ENCODE measurements at regions not wholly inside any gene's neighbourhood (a gene's known extent, or its start where the extent isn't known, plus 50 kb on each side); places are given as distances from the start of the nearest gene placed in this dataset.

DNA sequence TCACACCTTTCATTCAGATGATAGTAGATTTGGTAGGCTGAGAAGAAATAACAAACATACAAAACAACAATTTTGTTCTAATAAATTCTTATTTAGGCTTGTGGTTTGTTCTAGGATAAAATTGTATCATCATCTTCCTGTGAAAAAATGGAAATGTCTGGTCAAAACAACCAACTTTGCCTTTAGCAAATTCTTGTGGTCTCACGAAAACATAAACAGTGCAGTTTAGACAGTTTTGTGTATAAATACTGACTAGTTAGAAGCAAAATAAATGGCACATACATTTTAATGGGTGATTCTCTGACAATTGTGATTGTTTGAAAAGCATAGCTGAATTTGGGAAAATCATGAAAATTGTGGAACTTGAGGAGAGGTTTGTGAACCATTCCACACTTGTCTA is 180.1 kb downstream of the TDRD15 start:
- TF ChIP-seq, protein P1, sequence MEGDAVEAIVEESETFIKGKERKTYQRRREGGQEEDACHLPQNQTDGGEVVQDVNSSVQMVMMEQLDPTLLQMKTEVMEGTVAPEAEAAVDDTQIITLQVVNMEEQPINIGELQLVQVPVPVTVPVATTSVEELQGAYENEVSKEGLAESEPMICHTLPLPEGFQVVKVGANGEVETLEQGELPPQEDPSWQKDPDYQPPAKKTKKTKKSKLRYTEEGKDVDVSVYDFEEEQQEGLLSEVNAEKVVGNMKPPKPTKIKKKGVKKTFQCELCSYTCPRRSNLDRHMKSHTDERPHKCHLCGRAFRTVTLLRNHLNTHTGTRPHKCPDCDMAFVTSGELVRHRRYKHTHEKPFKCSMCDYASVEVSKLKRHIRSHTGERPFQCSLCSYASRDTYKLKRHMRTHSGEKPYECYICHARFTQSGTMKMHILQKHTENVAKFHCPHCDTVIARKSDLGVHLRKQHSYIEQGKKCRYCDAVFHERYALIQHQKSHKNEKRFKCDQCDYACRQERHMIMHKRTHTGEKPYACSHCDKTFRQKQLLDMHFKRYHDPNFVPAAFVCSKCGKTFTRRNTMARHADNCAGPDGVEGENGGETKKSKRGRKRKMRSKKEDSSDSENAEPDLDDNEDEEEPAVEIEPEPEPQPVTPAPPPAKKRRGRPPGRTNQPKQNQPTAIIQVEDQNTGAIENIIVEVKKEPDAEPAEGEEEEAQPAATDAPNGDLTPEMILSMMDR (IDR thresholded peaks at IDR 0.05) = no peak

DNA sequence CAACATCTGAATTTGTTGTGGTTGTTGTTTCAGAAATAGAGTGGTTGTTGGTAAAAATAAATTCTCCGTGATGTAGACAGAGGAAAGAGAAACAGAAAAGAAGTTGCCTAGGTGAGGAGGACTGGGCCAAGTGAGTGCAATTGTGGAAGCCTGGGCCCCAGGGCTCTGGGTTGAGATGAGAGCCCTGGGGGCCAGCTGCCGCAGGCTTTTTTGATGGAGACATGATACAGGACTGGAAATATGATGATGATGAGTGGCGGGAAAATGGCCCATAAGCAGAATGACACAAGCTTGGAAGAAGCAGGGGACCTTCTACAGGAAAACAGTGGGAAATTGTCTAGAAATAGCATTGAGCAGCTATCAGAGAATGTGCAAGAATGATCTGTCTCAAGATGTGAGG is 181.8 kb downstream of the TDRD15 start:
- TF ChIP-seq, protein P1 (IDR thresholded peaks at IDR 0.05) = no peak

DNA sequence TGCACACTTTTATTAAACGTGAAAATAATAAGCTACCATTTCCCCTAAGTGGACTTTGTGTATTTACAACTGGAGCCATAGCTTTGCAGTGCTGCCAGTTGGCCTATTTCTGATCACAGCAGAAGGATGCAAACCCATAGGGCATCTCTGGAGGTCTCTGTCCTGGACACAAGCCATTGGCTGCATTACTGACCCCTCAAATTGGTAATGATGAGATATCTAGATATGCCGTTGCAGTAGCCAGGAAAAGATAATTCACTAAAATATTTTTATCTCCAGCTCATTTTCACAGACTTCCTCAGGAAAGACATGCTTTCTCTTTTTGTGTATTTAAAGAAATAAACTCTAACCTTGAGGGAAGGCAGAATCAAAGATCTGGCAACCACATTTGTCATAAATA is 182.5 kb downstream of the TDRD15 start:
- TF ChIP-seq, protein P1 (IDR thresholded peaks at IDR 0.05) = no peak

DNA sequence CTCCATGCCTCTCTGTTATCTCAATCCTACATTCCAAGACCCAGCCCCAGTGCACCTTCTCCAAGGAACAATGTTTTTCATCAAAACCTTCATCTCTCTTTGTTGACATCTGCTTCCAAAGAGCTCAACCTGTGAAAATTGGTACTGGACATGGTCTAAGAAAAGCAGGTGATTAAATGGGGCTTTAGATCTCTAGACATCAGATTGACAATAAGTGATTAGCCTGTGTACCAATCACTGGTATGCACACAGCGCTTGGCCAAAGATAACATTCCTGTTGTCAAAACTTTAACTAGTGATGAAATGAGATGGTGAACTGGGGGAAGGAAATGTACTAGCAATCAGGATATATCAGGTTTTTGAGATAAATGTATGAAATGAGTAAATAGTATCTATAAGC is 183.3 kb downstream of the TDRD15 start:
- TF ChIP-seq, protein P1 (IDR thresholded peaks at IDR 0.05) = no peak

DNA sequence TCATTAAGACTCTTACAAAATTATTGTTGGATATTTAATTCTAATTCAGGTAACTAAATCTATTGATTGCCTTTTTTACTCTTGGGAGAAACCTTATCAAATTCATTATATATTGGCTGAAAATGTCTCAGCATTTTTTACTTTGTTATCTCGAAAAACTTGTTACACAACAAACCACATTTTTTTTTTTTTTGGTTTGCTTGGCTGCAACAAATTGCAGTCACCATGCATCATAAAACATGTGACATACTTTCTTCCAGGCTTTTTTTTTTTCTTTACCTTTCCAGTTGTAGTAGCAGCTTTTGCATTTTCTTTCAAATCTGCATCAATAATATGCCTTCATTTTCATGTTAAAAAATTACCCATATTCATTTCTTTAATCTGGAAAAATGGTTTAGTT is 186.7 kb downstream of the TDRD15 start:
- TF ChIP-seq, protein P1 (IDR thresholded peaks at IDR 0.05) = no peak

DNA sequence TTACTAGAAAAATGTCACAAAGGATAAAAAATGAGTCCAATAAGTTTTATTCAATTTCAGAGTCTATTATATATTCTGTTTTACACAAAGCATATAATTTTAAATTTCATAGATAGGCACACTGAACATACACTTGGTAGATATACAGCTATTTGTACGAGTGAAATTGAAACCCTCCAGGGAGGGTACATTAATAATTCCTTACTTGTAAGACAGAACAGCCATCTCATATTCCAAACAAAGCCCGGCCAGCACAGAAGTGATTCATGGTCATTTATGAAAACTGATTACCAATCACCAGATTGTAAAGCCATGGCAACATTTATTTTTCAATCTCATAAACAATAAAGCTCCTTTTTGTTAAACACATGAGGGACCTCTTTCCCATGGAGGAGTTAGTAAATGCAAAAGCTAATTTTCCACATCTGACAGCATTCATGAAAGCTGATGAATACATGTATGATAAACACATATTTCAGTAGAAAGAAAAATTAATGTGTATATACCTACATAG is 190.6 kb downstream of the TDRD15 start:
- TF ChIP-seq, protein P1 (IDR thresholded peaks at IDR 0.05) = no peak

DNA sequence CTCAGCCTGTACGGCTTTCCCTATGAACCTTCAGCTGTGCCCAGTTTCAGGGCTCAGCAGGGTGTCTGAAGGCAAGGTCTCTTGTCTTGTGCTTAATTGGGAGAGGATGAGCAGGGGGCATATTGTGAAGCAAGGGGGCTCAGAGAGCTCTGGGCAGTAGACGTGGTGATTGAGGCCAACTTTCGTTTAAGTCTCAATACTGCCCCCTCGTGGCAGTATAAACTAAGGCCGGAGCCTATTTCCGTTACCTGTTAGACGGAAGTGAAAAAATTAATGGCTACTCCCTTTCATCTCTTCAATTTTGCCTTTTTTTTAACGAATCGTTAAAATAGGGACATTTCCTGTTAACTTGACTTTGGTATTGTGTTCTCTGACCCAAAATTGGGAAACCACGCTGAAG is 193.4 kb downstream of the TDRD15 start:
- TF ChIP-seq, protein P1 (IDR thresholded peaks at IDR 0.05) = peak; percentile 67

DNA sequence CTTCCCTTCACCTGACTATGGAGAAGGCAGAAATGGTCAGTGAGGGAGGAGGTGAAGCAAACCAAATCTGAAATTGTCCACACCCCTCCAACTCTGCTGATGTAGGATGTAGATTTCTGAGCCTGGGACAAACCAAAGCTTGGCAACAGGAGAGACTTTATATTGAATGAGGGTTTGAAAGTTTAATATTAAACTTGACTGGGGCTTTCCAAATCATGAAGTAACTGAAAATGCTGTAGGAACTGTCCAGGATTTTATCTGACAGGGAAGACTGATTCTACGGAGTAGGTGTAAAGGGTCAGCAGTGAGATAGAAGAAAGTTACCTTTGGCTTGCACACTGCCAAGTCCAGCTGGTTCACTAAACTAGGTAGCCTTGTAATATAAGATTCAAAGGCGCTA is 194.5 kb downstream of the TDRD15 start:
- TF ChIP-seq, protein P1 (IDR thresholded peaks at IDR 0.05) = no peak

Data from LNCAP (cell line).